ENCODE measurements at regions not wholly inside any gene's neighbourhood (a gene's known extent, or its start where the extent isn't known, plus 50 kb on each side); places are given as distances from the start of the nearest gene placed in this dataset.

DNA sequence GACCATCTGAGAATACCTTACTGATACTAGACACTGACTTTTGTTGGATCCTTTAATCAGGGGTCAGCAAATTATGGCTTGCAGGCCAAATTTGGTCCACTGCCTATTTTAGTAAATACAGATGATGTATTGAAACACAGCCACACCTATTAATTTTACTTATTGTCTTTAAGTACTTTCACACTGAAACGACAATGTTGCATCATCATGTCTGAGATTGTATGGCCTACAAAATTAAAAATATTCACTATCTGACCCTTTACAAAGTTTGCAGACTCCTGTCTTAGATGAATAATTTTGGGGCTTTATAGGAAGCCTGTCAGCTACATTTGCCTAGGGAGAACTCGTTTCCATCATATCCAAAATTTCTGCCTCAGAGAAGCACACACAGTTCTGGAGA is 503.2 kb upstream of the TGFBR2 start:
- ChIA-PET CTCF (ENCODE audit: partially characterized antibody) (interaction anchor here (1.2 kb wide), 1 partner anchor 96 kb away, joined by 5 read pairs; no protein-coding TSS in a partner anchor), POLR2A (ENCODE audit: partially characterized antibody) (no interaction called here)
- Histone ChIP-seq H2BK20ac (ENCODE audit: low read length) (no peak overlapping the region), H3K27ac (ENCODE audit: low read depth, low read length) (no peak overlapping the region), H2AK5ac (ENCODE audit: low read depth, low read length) (no peak overlapping the region), H2BK120ac (replicated peaks; ENCODE audit: low read depth, low read length) (no peak overlapping the region), H3K56ac (replicated peaks; ENCODE audit: insufficient read length, low read depth, low read length) (no peak overlapping the region), H2BK15ac (ENCODE audit: low read length) (no peak overlapping the region), H4K8ac (ENCODE audit: extremely low read depth, insufficient read depth, low read length) (no peak overlapping the region), H3K18ac (ENCODE audit: extremely low read depth, low read length) (no peak overlapping the region), H3K4me1 (replicated peaks in 1 of 4; ENCODE audit: control insufficient read depth in 3 of 4, insufficient read depth in 4 of 4, low read length in 3 of 4) (no peaks in the 10 kb centered on the region), H2BK12ac (ENCODE audit: low read depth, low read length) (no peak overlapping the region), H4K20me1 (replicated peaks in 1 of 2; ENCODE audit: control insufficient read depth in 1 of 2, insufficient read depth in 2 of 2, low read length in 2 of 2) (no peaks in the 10 kb centered on the region), H3K4me2 (ENCODE audit: insufficient read depth in 1 of 2, low read depth in 2 of 2, low read length in 2 of 2) (no peak overlapping the region), H3K4ac (replicated peaks; ENCODE audit: insufficient read length, low read depth, low read length) (no peak overlapping the region), H4K91ac (replicated peaks; ENCODE audit: insufficient read length, low read length) (no peak overlapping the region), H3K9me3 (ENCODE audit: insufficient read depth in 2 of 2, low read depth in 1 of 2, low read length in 1 of 2) (no peaks in the 10 kb centered on the region; a peak in 1 of 4 replicates), H3K4me3 (ENCODE audit: extremely low read depth in 1 of 4, insufficient read depth in 2 of 4, low read depth in 3 of 4, low read length in 4 of 4) (no peak overlapping the region), H3K9ac (replicated peaks in 1 of 4; ENCODE audit: extremely low read depth in 1 of 4, low read depth in 3 of 4, low read length in 3 of 4) (no peak overlapping the region), H2BK5ac (ENCODE audit: low read depth, low read length) (no peak overlapping the region), H3K23me2 (ENCODE audit: low read depth, low read length) (no peaks in the 10 kb centered on the region), H2AFZ (ENCODE audit: low read length) (no peak overlapping the region), H3K23ac (ENCODE audit: insufficient read length) (no peak overlapping the region), H3K14ac (ENCODE audit: insufficient read length) (no peak overlapping the region), H3K27me3 (replicated peaks in 1 of 4; ENCODE audit: control insufficient read depth in 3 of 4, extremely low read depth in 1 of 4, insufficient read depth in 3 of 4, low read length in 3 of 4) (no peaks in the 10 kb centered on the region; a peak in 1 of 7 replicates), H4K5ac (ENCODE audit: insufficient read length, low read depth, low read length) (no peak overlapping the region), H3K79me1 (ENCODE audit: low read depth, low read length) (no peaks in the 10 kb centered on the region), H3K79me2 (ENCODE audit: control insufficient read depth in 1 of 2, insufficient read depth in 2 of 2, low read length in 2 of 2) (no peaks in the 10 kb centered on the region), H3K36me3 (ENCODE audit: control insufficient read depth in 2 of 4, insufficient read depth in 4 of 4, low read length in 3 of 4) (no peaks in the 10 kb centered on the region)
- TF ChIP-seq, protein P1, sequence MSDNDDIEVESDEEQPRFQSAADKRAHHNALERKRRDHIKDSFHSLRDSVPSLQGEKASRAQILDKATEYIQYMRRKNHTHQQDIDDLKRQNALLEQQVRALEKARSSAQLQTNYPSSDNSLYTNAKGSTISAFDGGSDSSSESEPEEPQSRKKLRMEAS (IDR thresholded peaks at IDR 0.05), result no peak
- TF ChIP-seq HDAC2 (IDR thresholded peaks at IDR 0.05; ENCODE audit: borderline replicate concordance in 1 of 2, low read depth in 2 of 2, low read length in 2 of 2) (no peak), BACH1 (IDR thresholded peaks at IDR 0.05; ENCODE audit: low read length) (no peak), EZH2 (IDR thresholded peaks at IDR 0.05; ENCODE audit: low read depth, low read length, severe bottlenecking) (no peak), RXRA (IDR thresholded peaks at IDR 0.05; ENCODE audit: insufficient read depth, low read depth, low read length) (no peak), TAF7 (optimal IDR thresholded peaks at IDR 0.05; ENCODE audit: borderline replicate concordance, low read depth, low read length) (no peak), KDM5A (IDR thresholded peaks at IDR 0.05; ENCODE audit: low read length) (no peak), NANOG (IDR thresholded peaks at IDR 0.05; ENCODE audit: insufficient read depth, low read depth, low read length, poor library complexity, severe bottlenecking) (no peak), BRCA1 (IDR thresholded peaks at IDR 0.05; ENCODE audit: low read depth, low read length) (no peak), TEAD4 (IDR thresholded peaks at IDR 0.05; ENCODE audit: low read depth, low read length) (no peak), SAP30 (IDR thresholded peaks at IDR 0.05; ENCODE audit: insufficient read depth, insufficient replicate concordance, low read length) (no peak)
- 88% methylated on average over 2 of the region's 2 CpGs; no CpG with 5 or more reads in 1 of the 2 experiments for WGBS, 2 experiments (ENCODE audit: extremely low coverage in 1 of 2, insufficient coverage in 1 of 2, insufficient read length in 1 of 2, insufficient replicate concordance in 2 of 2, low coverage in 1 of 2, low lambda C conversion rate in 2 of 2, missing lambda C conversion rate in 1 of 2)
- DNase-seq (ENCODE audit: low read depth in 1 of 2, low spot score in 2 of 2) (no peak), FAIRE-seq (no peak)
